ENCODE measurements at regions not wholly inside any gene's neighbourhood (a gene's known extent, or its start where the extent isn't known, plus 50 kb on each side); places are given as distances from the start of the nearest gene placed in this dataset.

- Histone ChIP-seq H4K5ac (ENCODE audit: insufficient read length, low read depth, low read length) (no peak overlapping the region), H2BK120ac (replicated peaks; ENCODE audit: low read depth, low read length) (no peak overlapping the region), H3K9ac (replicated peaks in 1 of 4; ENCODE audit: extremely low read depth in 1 of 4, low read depth in 3 of 4, low read length in 3 of 4) (no peak overlapping the region), H3K4me1 (replicated peaks in 1 of 4; ENCODE audit: control insufficient read depth in 3 of 4, insufficient read depth in 4 of 4, low read length in 3 of 4) (no peaks in the 10 kb centered on the region), H3K56ac (replicated peaks; ENCODE audit: insufficient read length, low read depth, low read length) (no peak overlapping the region), H3K27me3 (replicated peaks in 1 of 4; ENCODE audit: control insufficient read depth in 3 of 4, extremely low read depth in 1 of 4, insufficient read depth in 3 of 4, low read length in 3 of 4) (no peaks in the 10 kb centered on the region), H4K91ac (replicated peaks; ENCODE audit: insufficient read length, low read length) (no peak overlapping the region), H3K9me3 (ENCODE audit: insufficient read depth in 2 of 2, low read depth in 1 of 2, low read length in 1 of 2) (no peaks in the 10 kb centered on the region), H4K20me1 (replicated peaks in 1 of 2; ENCODE audit: control insufficient read depth in 1 of 2, insufficient read depth in 2 of 2, low read length in 2 of 2) (no peaks in the 10 kb centered on the region), H2AFZ (ENCODE audit: low read length) (no peak overlapping the region), H3K4me3 (ENCODE audit: extremely low read depth in 1 of 4, insufficient read depth in 2 of 4, low read depth in 3 of 4, low read length in 4 of 4) (no peak overlapping the region), H3K79me2 (ENCODE audit: control insufficient read depth in 1 of 2, insufficient read depth in 2 of 2, low read length in 2 of 2) (no peaks in the 10 kb centered on the region), H3K4me2 (ENCODE audit: insufficient read depth in 1 of 2, low read depth in 2 of 2, low read length in 2 of 2) (no peak overlapping the region), H3K36me3 (ENCODE audit: control insufficient read depth in 2 of 4, insufficient read depth in 4 of 4, low read length in 3 of 4) (no peaks in the 10 kb centered on the region), H3K14ac (ENCODE audit: insufficient read length) (no peak overlapping the region), H3K23ac (ENCODE audit: insufficient read length) (no peak overlapping the region), H4K8ac (ENCODE audit: extremely low read depth, insufficient read depth, low read length) (no peak overlapping the region), H2BK12ac (ENCODE audit: low read depth, low read length) (no peak overlapping the region), H2BK15ac (ENCODE audit: low read length) (no peak overlapping the region), H3K23me2 (ENCODE audit: low read depth, low read length) (no peaks in the 10 kb centered on the region), H3K79me1 (ENCODE audit: low read depth, low read length) (no peaks in the 10 kb centered on the region), H3K18ac (ENCODE audit: extremely low read depth, low read length) (no peak overlapping the region), H3K27ac (ENCODE audit: low read depth, low read length) (no peak overlapping the region), H2AK5ac (ENCODE audit: low read depth, low read length) (no peak overlapping the region), H2BK5ac (ENCODE audit: low read depth, low read length) (no peak overlapping the region), H3K4ac (replicated peaks; ENCODE audit: insufficient read length, low read depth, low read length) (no peak overlapping the region), H2BK20ac (ENCODE audit: low read length) (no peak overlapping the region)
- WGBS, 2 experiments (ENCODE audit: extremely low coverage in 1 of 2, insufficient coverage in 1 of 2, insufficient read length in 1 of 2, insufficient replicate concordance in 2 of 2, low coverage in 1 of 2, low lambda C conversion rate in 2 of 2, missing lambda C conversion rate in 1 of 2), result 95% methylated on average over 4 of the region's 4 CpGs; no CpG with 5 or more reads in 1 of the 2 experiments
- CTCF ChIA-PET (ENCODE audit: partially characterized antibody), result no interaction called here
- FAIRE-seq, result no peak
- no peak for DNase-seq (ENCODE audit: low read depth in 1 of 2, low spot score in 2 of 2)
- POLR2A ChIA-PET (ENCODE audit: partially characterized antibody), result no interaction called here
- TF ChIP-seq SIRT6 (IDR thresholded peaks at IDR 0.05; ENCODE audit: low read length) (no peak), BRCA1 (IDR thresholded peaks at IDR 0.05; ENCODE audit: low read depth, low read length) (no peak), ATF2 (IDR thresholded peaks at IDR 0.05; ENCODE audit: low read length) (no peak), SP2 (IDR thresholded peaks at IDR 0.05; ENCODE audit: low read length) (no peak), CBX8 (IDR thresholded peaks at IDR 0.05; ENCODE audit: borderline replicate concordance, low read depth, low read length) (no peak), SAP30 (IDR thresholded peaks at IDR 0.05; ENCODE audit: insufficient read depth, insufficient replicate concordance, low read length) (no peak), SIN3A (conservative IDR thresholded peaks at IDR 0.05 in 1 of 2, IDR thresholded peaks at IDR 0.05 in 1 of 2; ENCODE audit: low read depth in 1 of 2, low read length in 2 of 2) (no peak)
Observed at GRCh38 chr11:101825531-101825930, 89.3 kb upstream of the CEP126 start.
